AG04449 (cell line): ENCODE measurements at regions not wholly inside any gene's neighbourhood (a gene's known extent, or its start where the extent isn't known, plus 50 kb on each side); places are given as distances from the start of the nearest gene placed in this dataset.

Source experiments
- CTCF ChIA-PET: fragments of 350-600 bp; formaldehyde crosslinking; extraction: SDS; loops from one replicate; lab custom pipeline; 2021; ENCODE audit warnings: antibody characterized with exemption; lab: Yijun Ruan, JAX
- POLR2A ChIA-PET: fragments of 400-600, 350-600 bp; formaldehyde crosslinking; extraction: SDS; loops from one replicate; lab custom pipeline; 2020; ENCODE audit warnings: antibody characterized with exemption, inconsistent platforms; lab: Yijun Ruan, JAX
- DNase-seq: peaks from one replicate; pipeline ENCODE4 v3.0.0-alpha.2; 2010; ENCODE audit warnings: low read depth, low spot score
- H3K4me3 ChIP-seq: 2 replicates; pipeline ENCODE4 v1.5.1; 2011; ENCODE audit warnings: low read depth, mild to moderate bottlenecking, control low read depth, low read length
- CTCF ChIP-seq: IDR thresholded peaks from one replicate; pipeline ENCODE4 v1.5.1; 2011; ENCODE audit warnings: mild to moderate bottlenecking, moderate library complexity, low read length, control low read depth, inconsistent platforms; ENCODE audit not compliant: insufficient read depth; ENCODE audit errors: missing control alignments

- ChIA-PET POLR2A (no interaction called here), CTCF (no interaction called here)
- DNase-seq: no peak
- no peak for TF ChIP-seq CTCF
- no peak overlapping the region for H3K4me3 ChIP-seq
Measured at GRCh38 chr18:52216109-52216508, 123.9 kb upstream of the DCC start.

GRCh38 chr18:52216666-52217065 is 123.3 kb upstream of the DCC start:
- DNase-seq: no peak
- ChIA-PET CTCF (no interaction called here), POLR2A (no interaction called here)
- TF ChIP-seq CTCF: no peak
- no peak overlapping the region for H3K4me3 ChIP-seq

GRCh38 chr18:52219102-52219501 is 120.9 kb upstream of the DCC start:
- TF ChIP-seq CTCF: no peak
- DNase-seq: no peak
- POLR2A ChIA-PET: no interaction called here
- CTCF ChIA-PET: no interaction called here
- H3K4me3 ChIP-seq: no peak overlapping the region

- TF ChIP-seq CTCF: no peak
- ChIA-PET CTCF (no interaction called here), POLR2A (no interaction called here)
- DNase-seq: no peak
- H3K4me3 ChIP-seq: no peak overlapping the region
Measured at GRCh38 chr18:52220062-52220591, 119.9 kb upstream of the DCC start.

GRCh38 chr18:52222211-52222610 is 117.8 kb upstream of the DCC start:
- TF ChIP-seq CTCF: no peak
- ChIA-PET CTCF (no interaction called here), POLR2A (no interaction called here)
- H3K4me3 ChIP-seq: no peak overlapping the region
- DNase-seq: no peak

GRCh38 chr18:52227536-52227935 is 112.5 kb upstream of the DCC start:
- TF ChIP-seq CTCF: no peak
- no peak overlapping the region for H3K4me3 ChIP-seq
- CTCF ChIA-PET: no interaction called here
- POLR2A ChIA-PET: no interaction called here
- DNase-seq: no peak

GRCh38 chr18:52228166-52228565 is 111.8 kb upstream of the DCC start:
- CTCF ChIA-PET: no interaction called here
- TF ChIP-seq CTCF: no peak
- no peak for DNase-seq
- H3K4me3 ChIP-seq: no peak overlapping the region
- POLR2A ChIA-PET: no interaction called here
